Parathyroid adenoma (tissue), 2 donors: ENCODE measurements at regions not wholly inside any gene's neighbourhood (a gene's known extent, or its start where the extent isn't known, plus 50 kb on each side); places are given as distances from the start of the nearest gene placed in this dataset.

Experiments
- H2AFZ ChIP-seq: fragments of 300-600 bp; sonication (generic); one replicate; pipeline ENCODE4 v1.7.0; 2017; ENCODE audit warnings: antibody characterized with exemption, mild to moderate bottlenecking
- H3K27ac ChIP-seq: fragments of 300-600 bp; sonication (generic); one replicate; pipeline ENCODE4 v1.7.0; 2017
- H3K27me3 ChIP-seq: fragments of 300-600 bp; sonication (generic); one replicate; pipeline ENCODE4 v1.7.0; 2017; ENCODE audit warnings: low read length; ENCODE audit not compliant: control insufficient read depth, insufficient read depth
- H3K36me3 ChIP-seq: fragments of 300-600 bp; sonication (generic); one replicate; pipeline ENCODE4 v1.7.0; 2017; ENCODE audit warnings: low read length; ENCODE audit not compliant: control insufficient read depth, insufficient read depth
- H3K4me1 ChIP-seq: fragments of 300-600 bp; sonication (generic); one replicate; pipeline ENCODE4 v1.7.0; 2017; ENCODE audit warnings: control low read depth
- H3K4me2 ChIP-seq: fragments of 300-600 bp; sonication (generic); one replicate; pipeline ENCODE4 v1.7.0; 2017; ENCODE audit warnings: low read length
- H3K4me3 ChIP-seq: fragments of 300-600 bp; sonication (generic); one replicate; pipeline ENCODE4 v1.7.0; 2017; ENCODE audit warnings: low read depth, low read length
- H3K79me2 ChIP-seq: fragments of 300-600 bp; sonication (generic); one replicate; pipeline ENCODE4 v1.7.0; 2017; ENCODE audit warnings: control low read depth
- H3K9ac ChIP-seq: fragments of 300-600 bp; sonication (generic); one replicate; pipeline ENCODE4 v1.7.0; 2017; ENCODE audit warnings: mild to moderate bottlenecking
- H3K9me3 ChIP-seq: fragments of 300-600 bp; sonication (generic); one replicate; pipeline ENCODE4 v1.7.0; 2017; ENCODE audit warnings: low read length; ENCODE audit not compliant: control insufficient read depth
- CTCF ChIP-seq: fragments of 300-600 bp; sonication (generic); IDR thresholded peaks from one replicate; pipeline ENCODE4 v1.7.0; 2017; ENCODE audit warnings: antibody characterized with exemption, mild to moderate bottlenecking
- donor health status: primary hyperparathyroidism.

- Histone ChIP-seq H3K9ac (no peak overlapping the region), H3K9me3 (no peaks in the 10 kb centered on the region), H3K4me3 (no peak overlapping the region), H2AFZ (no peak overlapping the region), H3K79me2 (no peaks in the 10 kb centered on the region), H3K27ac (no peak overlapping the region), H3K27me3 (no peaks in the 10 kb centered on the region), H3K4me1 (no peaks in the 10 kb centered on the region), H3K36me3 (no peaks in the 10 kb centered on the region), H3K4me2 (no peak overlapping the region)
- no peak for TF ChIP-seq CTCF
Measured at GRCh38 chr6:164195942-164196281, 781.4 kb downstream of the QKI start.

- Histone ChIP-seq H3K36me3 (no peaks in the 10 kb centered on the region), H3K4me2 (no peak overlapping the region), H3K79me2 (no peaks in the 10 kb centered on the region), H3K27me3 (no peaks in the 10 kb centered on the region), H3K27ac (no peak overlapping the region), H3K9ac (no peak overlapping the region), H3K4me1 (no peaks in the 10 kb centered on the region), H3K4me3 (no peak overlapping the region), H2AFZ (no peak overlapping the region), H3K9me3 (no peaks in the 10 kb centered on the region)
- TF ChIP-seq CTCF = no peak
Measured at GRCh38 chr6:164195278-164195941, 780.9 kb downstream of the QKI start.

- no peak for TF ChIP-seq CTCF
- Histone ChIP-seq H3K27ac (no peak overlapping the region), H2AFZ (no peak overlapping the region), H3K4me3 (no peak overlapping the region), H3K79me2 (no peaks in the 10 kb centered on the region), H3K4me1 (no peaks in the 10 kb centered on the region), H3K9me3 (no peaks in the 10 kb centered on the region), H3K27me3 (no peaks in the 10 kb centered on the region), H3K36me3 (no peaks in the 10 kb centered on the region), H3K9ac (no peak overlapping the region), H3K4me2 (no peak overlapping the region)
Measured at GRCh38 chr6:164188861-164189260, 774.3 kb downstream of the QKI start.

- no peak overlapping the region for H3K4me2 ChIP-seq
Measured at GRCh38 chr6:164185471-164185871, 771.0 kb downstream of the QKI start.

More at GRCh38 chr6:164185471-164185871, 771.0 kb downstream of the QKI start:
- Histone ChIP-seq H3K9ac (no peak overlapping the region), H3K27ac (no peak overlapping the region), H3K4me1 (no peaks in the 10 kb centered on the region), H3K79me2 (no peaks in the 10 kb centered on the region), H3K4me3 (no peak overlapping the region), H3K9me3 (no peaks in the 10 kb centered on the region), H3K27me3 (no peaks in the 10 kb centered on the region), H3K36me3 (no peaks in the 10 kb centered on the region), H2AFZ (no peak overlapping the region)
- no peak for TF ChIP-seq CTCF
